Activated CD8-positive, alpha-beta T cell treated with anti-CD3 and anti-CD28 coated beads for 36 hours (primary cell): ENCODE measurements at regions not wholly inside any gene's neighbourhood (a gene's known extent, or its start where the extent isn't known, plus 50 kb on each side); places are given as distances from the start of the nearest gene placed in this dataset.

Experiments
- ATAC-seq: fragments of 200-7000 bp; cut with Tn5 transposase; one replicate; pipeline ENCODE4 v1.10.0; 2021; ENCODE audit warnings: mild to moderate bottlenecking, moderate library complexity
- CTCF ChIA-PET: fragments of 350-600 bp; sonication (Branson Sonifier 250); formaldehyde crosslinking; loops from one replicate; lab custom pipeline; 2021; ENCODE audit warnings: antibody characterized with exemption; lab: Charles Lee
- POLR2A ChIA-PET: fragments of 350-600 bp; sonication (Branson Sonifier 250); formaldehyde crosslinking; loops from one replicate; lab custom pipeline; 2021; ENCODE audit warnings: antibody characterized with exemption; lab: Charles Lee
- DNase-seq: peaks from one replicate; pipeline ENCODE4 v3.0.0-alpha.2; 2020
- H3K27ac Mint-ChIP-seq: one replicate; pipeline ENCODE4 v1.8.0; 2021; ENCODE audit warnings: mild to moderate bottlenecking, mixed read lengths
- H3K27me3 Mint-ChIP-seq: one replicate; pipeline ENCODE4 v1.8.0; 2021; ENCODE audit warnings: mixed read lengths
- H3K36me3 Mint-ChIP-seq: one replicate; pipeline ENCODE4 v1.8.0; 2021; ENCODE audit warnings: low read depth, mixed read lengths
- H3K4me1 Mint-ChIP-seq: one replicate; pipeline ENCODE4 v1.8.0; 2021; ENCODE audit warnings: low read depth, mixed read lengths
- H3K4me3 Mint-ChIP-seq: one replicate; pipeline ENCODE4 v1.8.0; 2021; ENCODE audit warnings: mild to moderate bottlenecking, moderate library complexity, mixed read lengths
- H3K9me3 Mint-ChIP-seq: one replicate; pipeline ENCODE4 v1.8.0; 2021; ENCODE audit warnings: mixed read lengths
- intact Hi-C: fragments of 100-400 bp; cut with micrococcal nuclease; formaldehyde crosslinking; loops from one replicate; pipeline ENCODE4 v1.10.0; 2022
- TF ChIP-seq, protein P1 (sequence below): fragments of 200-600 bp; IDR thresholded peaks from one replicate; pipeline ENCODE4 v1.8.0; 2022; ENCODE audit warnings: antibody characterized with exemption, mild to moderate bottlenecking

- H3K27ac Mint-ChIP-seq, result no peak overlapping the region
- no peaks in the 10 kb centered on the region for H3K27me3 Mint-ChIP-seq
Measured at GRCh38 chr13:99774644-99775043, 196.9 kb downstream of the ZIC5 start.

DNA sequence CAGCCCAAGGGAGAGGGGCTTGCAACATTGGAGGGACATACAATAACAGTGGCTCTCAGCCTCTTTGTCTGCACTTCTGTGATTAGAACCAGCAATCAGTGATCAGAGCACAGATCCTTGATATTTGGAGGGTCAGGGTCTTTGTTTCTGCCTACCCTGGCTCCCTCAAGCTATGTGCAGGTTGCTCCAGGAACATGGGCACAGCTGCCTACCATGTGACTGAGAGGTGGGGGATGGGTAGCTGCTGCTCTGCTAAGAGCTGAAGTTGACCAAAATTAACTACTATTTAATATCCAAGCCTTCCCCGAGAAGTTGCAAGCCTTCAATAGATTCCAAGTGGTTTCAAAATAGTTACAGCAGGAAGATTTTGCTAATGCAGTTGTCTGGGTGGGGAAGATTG is 202.6 kb downstream of the ZIC5 start:
- Mint-ChIP-seq H3K36me3 (peaks cover 29% of the 10 kb centered on the region), H3K4me1 (no peaks in the 10 kb centered on the region), H3K4me3 (no peak overlapping the region), H3K9me3 (peaks cover 24% of the 10 kb centered on the region), H3K27ac (no peak overlapping the region), H3K27me3 (no peaks in the 10 kb centered on the region)
- no peak for ATAC-seq
- intact Hi-C loops, result no loop called here
- TF ChIP-seq, protein P1, sequence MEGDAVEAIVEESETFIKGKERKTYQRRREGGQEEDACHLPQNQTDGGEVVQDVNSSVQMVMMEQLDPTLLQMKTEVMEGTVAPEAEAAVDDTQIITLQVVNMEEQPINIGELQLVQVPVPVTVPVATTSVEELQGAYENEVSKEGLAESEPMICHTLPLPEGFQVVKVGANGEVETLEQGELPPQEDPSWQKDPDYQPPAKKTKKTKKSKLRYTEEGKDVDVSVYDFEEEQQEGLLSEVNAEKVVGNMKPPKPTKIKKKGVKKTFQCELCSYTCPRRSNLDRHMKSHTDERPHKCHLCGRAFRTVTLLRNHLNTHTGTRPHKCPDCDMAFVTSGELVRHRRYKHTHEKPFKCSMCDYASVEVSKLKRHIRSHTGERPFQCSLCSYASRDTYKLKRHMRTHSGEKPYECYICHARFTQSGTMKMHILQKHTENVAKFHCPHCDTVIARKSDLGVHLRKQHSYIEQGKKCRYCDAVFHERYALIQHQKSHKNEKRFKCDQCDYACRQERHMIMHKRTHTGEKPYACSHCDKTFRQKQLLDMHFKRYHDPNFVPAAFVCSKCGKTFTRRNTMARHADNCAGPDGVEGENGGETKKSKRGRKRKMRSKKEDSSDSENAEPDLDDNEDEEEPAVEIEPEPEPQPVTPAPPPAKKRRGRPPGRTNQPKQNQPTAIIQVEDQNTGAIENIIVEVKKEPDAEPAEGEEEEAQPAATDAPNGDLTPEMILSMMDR, result no peak
- CTCF ChIA-PET, result no interaction called here
- DNase-seq, result no peak
- POLR2A ChIA-PET, result interaction anchor here (0.6 kb wide), 1 partner anchor 57 kb away, joined by 3 read pairs; no protein-coding TSS in a partner anchor

More at GRCh38 chr13:99774644-99775043, 196.9 kb downstream of the ZIC5 start:
- DNase-seq (no peak), ATAC-seq (no peak)
- no peak overlapping the region for H3K4me3 Mint-ChIP-seq
- POLR2A ChIA-PET, result no interaction called here
- H3K9me3 Mint-ChIP-seq, result no peaks in the 10 kb centered on the region
- intact Hi-C loops, result no loop called here
- TF ChIP-seq, protein P1, result no peak
- CTCF ChIA-PET, result no interaction called here
- no peaks in the 10 kb centered on the region for H3K4me1 Mint-ChIP-seq
- peaks cover 9% of the 10 kb centered on the region for H3K36me3 Mint-ChIP-seq

DNA sequence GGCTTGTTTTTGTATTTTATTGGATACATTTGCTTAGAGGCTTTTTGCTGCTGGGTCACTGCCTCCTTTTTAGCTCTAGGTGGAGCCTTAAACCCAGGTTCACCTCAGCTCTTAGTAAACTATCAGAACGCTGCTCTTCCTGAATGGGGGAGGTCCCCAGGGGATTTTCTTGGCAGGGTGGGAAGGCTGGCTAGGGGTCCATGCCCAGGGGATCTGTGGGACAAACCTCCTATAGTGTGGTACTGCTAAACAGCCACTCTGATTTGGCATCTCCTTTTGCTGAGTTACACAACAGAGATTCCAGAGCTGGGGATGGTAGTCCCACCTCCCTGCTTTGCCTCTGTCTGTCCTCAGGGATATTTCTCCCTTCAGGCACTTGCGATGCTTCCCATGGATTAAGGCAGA is 204.9 kb downstream of the ZIC5 start:
- TF ChIP-seq, protein P1, result no peak
- no peak overlapping the region for H3K27ac Mint-ChIP-seq
- H3K27me3 Mint-ChIP-seq, result no peaks in the 10 kb centered on the region
- peaks cover 28% of the 10 kb centered on the region for H3K36me3 Mint-ChIP-seq
- no peak overlapping the region for H3K4me3 Mint-ChIP-seq
- no peaks in the 10 kb centered on the region for H3K4me1 Mint-ChIP-seq
- ChIA-PET POLR2A (no interaction called here), CTCF (interaction anchor here (0.6 to 1.0 kb wide), 2 partner anchors 10 to 135 kb away, joined by 3 read pairs; no protein-coding TSS in a partner anchor)
- DNase-seq, result no peak
- peaks cover 44% of the 10 kb centered on the region for H3K9me3 Mint-ChIP-seq
- ATAC-seq, result no peak
- intact Hi-C loops, result no loop called here

GRCh38 chr13:99765869-99766268 is 205.7 kb downstream of the ZIC5 start:
- H3K27me3 Mint-ChIP-seq, result no peaks in the 10 kb centered on the region
- DNase-seq (no peak), ATAC-seq (no peak)
- ChIA-PET CTCF (interaction anchor here (1.0 kb wide), 1 partner anchor 9 kb away, joined by 3 read pairs; no protein-coding TSS in a partner anchor), POLR2A (no interaction called here)
- intact Hi-C loops, result no loop called here
- no peak overlapping the region for H3K27ac Mint-ChIP-seq
- H3K4me3 Mint-ChIP-seq, result no peak overlapping the region
- H3K4me1 Mint-ChIP-seq, result no peaks in the 10 kb centered on the region
- H3K36me3 Mint-ChIP-seq, result peaks cover 32% of the 10 kb centered on the region
- peaks cover 49% of the 10 kb centered on the region for H3K9me3 Mint-ChIP-seq
- TF ChIP-seq, protein P1, result no peak

- POLR2A ChIA-PET, result no interaction called here
- TF ChIP-seq, protein P1, result no peak
- no peak for ATAC-seq
- Mint-ChIP-seq H3K36me3 (peaks cover 18% of the 10 kb centered on the region), H3K4me1 (peaks cover 2% of the 10 kb centered on the region), H3K27me3 (no peaks in the 10 kb centered on the region), H3K27ac (no peak overlapping the region), H3K9me3 (peaks cover 38% of the 10 kb centered on the region), H3K4me3 (no peak overlapping the region)
- DNase-seq, result no peak
- intact Hi-C loops, result no loop called here
- CTCF ChIA-PET, result interaction anchor here (1.6 kb wide), 1 partner anchor 104 kb away, joined by 3 read pairs; no protein-coding TSS in a partner anchor
Measured at GRCh38 chr13:99760456-99760855, 211.1 kb downstream of the ZIC5 start.
